A673 (cell line): ENCODE measurements at regions not wholly inside any gene's neighbourhood (a gene's known extent, or its start where the extent isn't known, plus 50 kb on each side); places are given as distances from the start of the nearest gene placed in this dataset.

Source experiments
- BruUV-seq: library from RNA; stranded (reverse); fragments of 400-500 nt; replicated peaks from 2 replicates; lab custom pipeline; 2021; lab: Mats Ljungman, UMichigan
- CTCF ChIA-PET: fragments of 300-600 bp; sonication (Branson Sonifier 250); formaldehyde crosslinking; loops from one replicate; lab custom pipeline; 2022; ENCODE audit warnings: antibody characterized with exemption; lab: Charles Lee
- POLR2A ChIA-PET: fragments of 300-600 bp; sonication (Branson Sonifier 250); formaldehyde crosslinking; loops from one replicate; lab custom pipeline; 2022; ENCODE audit warnings: antibody characterized with exemption; ENCODE audit not compliant: low non-redundant PET; lab: Charles Lee
- DNase-seq: peaks from one replicate; pipeline ENCODE4 v3.0.0-alpha.2; 2015; ENCODE audit warnings: low spot score
- H3K27ac ChIP-seq: fragments of 200-600 bp; sonication (generic); 2 replicates; pipeline ENCODE4 v1.5.1; 2016; ENCODE audit warnings: mixed run types, low read depth, mild to moderate bottlenecking, mixed read lengths, antibody characterized with exemption, low read length; ENCODE audit not compliant: poor library complexity, severe bottlenecking
- H3K27me3 ChIP-seq: fragments of 200-600 bp; sonication (generic); replicated peaks from 2 replicates; pipeline ENCODE4 v1.6.1; 2017; ENCODE audit warnings: mixed run types, low read depth, mild to moderate bottlenecking, mixed read lengths, antibody characterized with exemption, low read length; ENCODE audit not compliant: insufficient read depth, poor library complexity
- H3K36me3 ChIP-seq: fragments of 200-600 bp; sonication (generic); 2 replicates; pipeline ENCODE4 v1.6.1; 2016; ENCODE audit warnings: mixed run types, mild to moderate bottlenecking, mixed read lengths, antibody characterized with exemption, low read length; ENCODE audit not compliant: insufficient read depth, poor library complexity, severe bottlenecking
- H3K4me1 ChIP-seq: fragments of 200-600 bp; sonication (generic); 2 replicates; pipeline ENCODE4 v1.6.1; 2017; ENCODE audit warnings: mixed run types, mild to moderate bottlenecking, mixed read lengths, antibody characterized with exemption, low read length; ENCODE audit not compliant: insufficient read depth, poor library complexity, severe bottlenecking
- H3K4me3 ChIP-seq: fragments of 200-600 bp; sonication (generic); 2 replicates; pipeline ENCODE4 v1.5.1; 2016; ENCODE audit warnings: low read depth, mixed run types, mild to moderate bottlenecking, mixed read lengths, low read length; ENCODE audit not compliant: poor library complexity, severe bottlenecking
- H3K9me3 ChIP-seq: fragments of 200-600 bp; sonication (generic); 2 replicates; pipeline ENCODE4 v1.6.1; 2016; ENCODE audit warnings: mixed run types, low read depth, mild to moderate bottlenecking, mixed read lengths, antibody characterized with exemption, low read length; ENCODE audit not compliant: poor library complexity, severe bottlenecking
- EZH2 ChIP-seq: fragments of 200-600 bp; sonication (generic); IDR thresholded peaks from 2 replicates; pipeline ENCODE4 v1.6.1; 2017; ENCODE audit warnings: borderline replicate concordance, low read depth, mild to moderate bottlenecking, mixed read lengths, antibody characterized with exemption, low read length; ENCODE audit not compliant: poor library complexity, severe bottlenecking
- intact Hi-C: fragments of 100-400 bp; cut with micrococcal nuclease; formaldehyde crosslinking; loops from one replicate; pipeline ENCODE4 v1.10.0; 2022; ENCODE audit not compliant: unreplicated experiment
- TF ChIP-seq, protein P1 (sequence below): fragments of 300-800, 200-600 bp; sonication (generic); conservative IDR thresholded peaks from 2 replicates; pipeline ENCODE4 v1.5.1; 2017; ENCODE audit warnings: low read depth, mild to moderate bottlenecking, antibody characterized with exemption, low read length, moderate library complexity, mixed read lengths

DNA sequence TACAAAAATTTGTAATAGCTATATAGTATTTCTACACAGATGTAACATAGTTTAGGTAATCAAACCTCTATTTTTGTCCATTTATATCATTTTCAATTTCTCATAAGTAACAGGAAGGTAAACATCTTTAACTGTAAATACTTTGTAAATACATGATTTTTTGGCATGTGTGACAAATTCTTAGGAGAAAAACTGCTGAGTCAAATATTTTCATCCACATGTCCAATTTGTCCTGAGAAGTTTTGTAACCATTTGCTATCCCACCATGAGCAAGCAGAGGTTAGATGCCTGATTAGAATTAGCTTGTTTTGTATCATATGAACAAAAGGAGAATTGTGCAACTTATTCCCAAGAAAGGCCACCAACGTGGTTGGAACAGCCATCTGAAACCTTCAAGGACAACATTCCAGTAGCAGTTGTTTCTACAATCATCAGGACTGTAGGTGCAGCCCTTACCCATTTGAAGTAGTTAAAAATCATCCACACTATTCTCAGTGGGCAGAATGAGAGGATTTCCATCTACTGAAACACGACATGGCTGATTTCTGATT, 139.6 kb upstream of the MPPED2 start:
- DNase-seq, result no peak
- ChIA-PET POLR2A (no interaction called here), CTCF (no interaction called here)
- Histone ChIP-seq H3K9me3 (no peaks in the 10 kb centered on the region), H3K27me3 (no peaks in the 10 kb centered on the region), H3K27ac (no peak overlapping the region), H3K4me3 (no peak overlapping the region), H3K4me1 (no peaks in the 10 kb centered on the region), H3K36me3 (no peaks in the 10 kb centered on the region)
- BruUV-seq, result no TSS peak
- intact Hi-C loops, result no loop called here
- no peak for TF ChIP-seq EZH2
- TF ChIP-seq, protein P1, sequence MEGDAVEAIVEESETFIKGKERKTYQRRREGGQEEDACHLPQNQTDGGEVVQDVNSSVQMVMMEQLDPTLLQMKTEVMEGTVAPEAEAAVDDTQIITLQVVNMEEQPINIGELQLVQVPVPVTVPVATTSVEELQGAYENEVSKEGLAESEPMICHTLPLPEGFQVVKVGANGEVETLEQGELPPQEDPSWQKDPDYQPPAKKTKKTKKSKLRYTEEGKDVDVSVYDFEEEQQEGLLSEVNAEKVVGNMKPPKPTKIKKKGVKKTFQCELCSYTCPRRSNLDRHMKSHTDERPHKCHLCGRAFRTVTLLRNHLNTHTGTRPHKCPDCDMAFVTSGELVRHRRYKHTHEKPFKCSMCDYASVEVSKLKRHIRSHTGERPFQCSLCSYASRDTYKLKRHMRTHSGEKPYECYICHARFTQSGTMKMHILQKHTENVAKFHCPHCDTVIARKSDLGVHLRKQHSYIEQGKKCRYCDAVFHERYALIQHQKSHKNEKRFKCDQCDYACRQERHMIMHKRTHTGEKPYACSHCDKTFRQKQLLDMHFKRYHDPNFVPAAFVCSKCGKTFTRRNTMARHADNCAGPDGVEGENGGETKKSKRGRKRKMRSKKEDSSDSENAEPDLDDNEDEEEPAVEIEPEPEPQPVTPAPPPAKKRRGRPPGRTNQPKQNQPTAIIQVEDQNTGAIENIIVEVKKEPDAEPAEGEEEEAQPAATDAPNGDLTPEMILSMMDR, result no peak

DNA sequence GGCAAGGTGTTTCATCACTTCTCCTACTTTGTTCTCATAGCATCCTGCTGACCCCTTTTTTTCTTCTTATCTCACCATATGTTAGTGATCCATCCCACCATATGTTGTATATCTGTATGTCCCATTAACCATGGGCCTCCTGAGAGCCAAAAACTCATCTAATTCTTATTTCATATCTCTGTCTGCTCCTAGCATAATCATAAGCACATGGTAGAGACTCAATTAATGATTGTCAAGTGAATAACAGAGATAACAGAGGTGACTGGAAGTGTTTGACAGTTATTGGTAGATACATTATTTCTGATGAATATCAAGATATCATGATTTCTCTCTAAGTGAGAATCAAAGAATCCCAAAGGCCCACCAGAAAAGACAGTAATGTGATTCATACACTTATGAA, 138.1 kb upstream of the MPPED2 start:
- intact Hi-C loops, result no loop called here
- CTCF ChIA-PET, result no interaction called here
- H3K27me3 ChIP-seq, result no peaks in the 10 kb centered on the region
- H3K4me3 ChIP-seq, result no peak overlapping the region
- POLR2A ChIA-PET, result no interaction called here
- BruUV-seq, result no TSS peak
- no peaks in the 10 kb centered on the region for H3K9me3 ChIP-seq
- H3K36me3 ChIP-seq, result no peaks in the 10 kb centered on the region
- no peak for DNase-seq
- H3K27ac ChIP-seq, result no peak overlapping the region
- TF ChIP-seq, protein P1, result no peak
- TF ChIP-seq EZH2, result no peak
- H3K4me1 ChIP-seq, result no peaks in the 10 kb centered on the region

DNA sequence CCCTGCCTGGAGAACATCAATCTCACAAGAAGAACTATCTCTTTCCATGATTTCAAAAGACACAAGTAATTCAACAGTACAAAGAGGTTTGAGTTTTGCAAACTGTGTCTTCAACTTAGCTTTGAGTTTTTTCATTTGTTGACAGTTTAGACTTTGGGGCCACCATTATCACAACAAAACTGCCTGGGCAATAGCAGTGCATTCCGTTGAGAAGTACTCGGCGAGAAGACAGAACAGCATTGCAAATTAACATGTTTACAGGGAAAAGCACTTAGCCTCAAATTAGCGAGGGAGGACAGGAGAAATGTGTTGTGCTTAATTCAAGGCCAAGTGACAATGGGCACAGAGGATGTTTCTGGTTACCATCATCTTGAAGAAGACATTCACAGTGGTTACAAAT, 133.2 kb upstream of the MPPED2 start:
- Histone ChIP-seq H3K36me3 (no peaks in the 10 kb centered on the region), H3K9me3 (no peaks in the 10 kb centered on the region), H3K27me3 (no peaks in the 10 kb centered on the region), H3K4me1 (no peaks in the 10 kb centered on the region), H3K27ac (no peak overlapping the region), H3K4me3 (no peak overlapping the region)
- DNase-seq, result no peak
- CTCF ChIA-PET, result no interaction called here
- no TSS peak for BruUV-seq
- TF ChIP-seq, protein P1, result no peak
- TF ChIP-seq EZH2, result no peak
- intact Hi-C loops, result no loop called here
- POLR2A ChIA-PET, result no interaction called here
